ENCODE measurements at regions not wholly inside any gene's neighbourhood (a gene's known extent, or its start where the extent isn't known, plus 50 kb on each side); places are given as distances from the start of the nearest gene placed in this dataset.

GRCh38 chr1:168636200-168636599 is 59.8 kb downstream of the XCL1 start:
- no peak for TF ChIP-seq JUND (IDR thresholded peaks at IDR 0.05)
- TF ChIP-seq GABPA (IDR thresholded peaks at IDR 0.05 in 1 of 2, conservative IDR thresholded peaks at IDR 0.05 in 1 of 2) = no peak
- peak; percentile 32 for TF ChIP-seq CTCF (IDR thresholded peaks at IDR 0.05; ENCODE audit: low read depth, low read length, missing input control)
- TF ChIP-seq HNF4G (IDR thresholded peaks at IDR 0.05) = no peak
- peak; percentile 80 to 84 for TF ChIP-seq RAD21 (IDR thresholded peaks at IDR 0.05)
- TF ChIP-seq MAX (IDR thresholded peaks at IDR 0.05) = no peak
- TF ChIP-seq YY1 (IDR thresholded peaks at IDR 0.05) = no peak
- no peak for TF ChIP-seq EGR1 (IDR thresholded peaks at IDR 0.05; ENCODE audit: low read depth in 2 of 2)
- TF ChIP-seq TAF1 (conservative IDR thresholded peaks at IDR 0.05) = no peak
- peak in 1 of 2 donors; percentile 15 for TF ChIP-seq RXRA (IDR thresholded peaks at IDR 0.05)
- TF ChIP-seq SP1 (IDR thresholded peaks at IDR 0.05) = no peak
- no peak for TF ChIP-seq ATF3 (IDR thresholded peaks at IDR 0.05)
- TF ChIP-seq FOXA1 (IDR thresholded peaks at IDR 0.05) = no peak

Data from liver (tissue), 3 donors.